ENCODE measurements at regions not wholly inside any gene's neighbourhood (a gene's known extent, or its start where the extent isn't known, plus 50 kb on each side); places are given as distances from the start of the nearest gene placed in this dataset.

- DNase-seq, result no peak
Measured at GRCh38 chr3:139728414-139728813, 50.6 kb upstream of the NMNAT3 start.

All from NCI-H1436 (cell line).